H1 (cell line): ENCODE measurements at regions not wholly inside any gene's neighbourhood (a gene's known extent, or its start where the extent isn't known, plus 50 kb on each side); places are given as distances from the start of the nearest gene placed in this dataset.

Experiments used
- CTCF ChIA-PET: fragments of 300-600 bp; sonication (Branson Sonifier 250); formaldehyde crosslinking; loops from one replicate; lab custom pipeline; 2021; ENCODE audit not compliant: partially characterized antibody; lab: Charles Lee
- POLR2A ChIA-PET: fragments of 300-600 bp; sonication (Branson Sonifier 250); formaldehyde crosslinking; loops from one replicate; lab custom pipeline; 2021; ENCODE audit warnings: inconsistent platforms; ENCODE audit not compliant: partially characterized antibody; lab: Charles Lee
- DNase-seq, 2 experiments: peaks; one replicate each; pipeline versions ENCODE4 v3.0.0 to v3.0.0-alpha.2; 2010 to 2022; ENCODE audit warnings: low spot score in 2 of 2, low read depth in 1 of 2, mixed read lengths in 1 of 2
- FAIRE-seq: peaks from 2 replicates; lab custom pipeline; 2011; peaks lifted over from hg19 to GRCh38; lab: Jason Lieb, UNC
- H2AFZ ChIP-seq: 2 replicates; pipeline ENCODE4 v1.8.1; 2012; ENCODE audit warnings: low read length, inconsistent platforms
- H2AK5ac ChIP-seq: 2 replicates; pipeline ENCODE4 v1.6.1; 2013; ENCODE audit warnings: low read depth, low read length
- H2BK120ac ChIP-seq: replicated peaks from 2 replicates; pipeline ENCODE3; 2013; ENCODE audit warnings: low read depth, low read length, inconsistent platforms
- H2BK12ac ChIP-seq: 2 replicates; pipeline ENCODE4 v1.6.1; 2013; ENCODE audit warnings: low read depth, low read length
- H2BK15ac ChIP-seq: 2 replicates; pipeline ENCODE4 v1.6.1; 2013; ENCODE audit warnings: low read length
- H2BK20ac ChIP-seq: 2 replicates; pipeline ENCODE4 v1.6.1; 2013; ENCODE audit warnings: low read length
- H2BK5ac ChIP-seq: 2 replicates; pipeline ENCODE4 v1.6.1; 2013; ENCODE audit warnings: low read depth, low read length
- H3K14ac ChIP-seq: 2 replicates; pipeline ENCODE4 v1.6.1; 2013; ENCODE audit warnings: inconsistent platforms; ENCODE audit not compliant: insufficient read length
- H3K18ac ChIP-seq: 2 replicates; pipeline ENCODE4 v1.6.1; 2013; ENCODE audit warnings: low read length; ENCODE audit errors: extremely low read depth
- H3K23ac ChIP-seq: 2 replicates; pipeline ENCODE4 v1.6.1; 2013; ENCODE audit warnings: inconsistent platforms; ENCODE audit not compliant: insufficient read length
- H3K23me2 ChIP-seq: 2 replicates; pipeline ENCODE4 v1.6.1; 2013; ENCODE audit warnings: low read depth, low read length
- H3K27ac ChIP-seq: 2 replicates; pipeline ENCODE4 v1.6.1; 2011; ENCODE audit warnings: low read depth, low read length, inconsistent platforms
- H3K27me3 ChIP-seq, 4 experiments: replicated peaks in 1 of 4; 1 replicate in 1 of 4; 2 replicates in 3 of 4; pipeline versions ENCODE4 v1.6.1 to v1.8.1; 2011 to 2013; ENCODE audit warnings: low read length in 3 of 4, mild to moderate bottlenecking in 3 of 4, inconsistent platforms in 2 of 4, mixed read lengths in 2 of 4, moderate library complexity in 1 of 4; ENCODE audit not compliant: control insufficient read depth in 3 of 4, insufficient read depth in 3 of 4; ENCODE audit errors: extremely low read depth in 1 of 4
- H3K36me3 ChIP-seq, 4 experiments: 2 replicates each; pipeline versions ENCODE4 v1.6.1 to v1.8.1; 2011 to 2013; ENCODE audit warnings: mild to moderate bottlenecking in 4 of 4, low read length in 3 of 4, moderate library complexity in 2 of 4, control low read depth in 1 of 4, inconsistent platforms in 1 of 4; ENCODE audit not compliant: insufficient read depth in 4 of 4, control insufficient read depth in 2 of 4
- H3K4ac ChIP-seq: replicated peaks from 2 replicates; pipeline ENCODE3; 2013; ENCODE audit warnings: low read length, low read depth, mixed read lengths, inconsistent platforms; ENCODE audit not compliant: insufficient read length
- H3K4me1 ChIP-seq, 4 experiments: replicated peaks in 1 of 4; 1 replicate in 1 of 4; 2 replicates in 3 of 4; pipeline versions ENCODE4 v1.6.1 to v1.8.1; 2011 to 2013; ENCODE audit warnings: low read length in 3 of 4, inconsistent platforms in 2 of 4, mixed read lengths in 1 of 4; ENCODE audit not compliant: insufficient read depth in 4 of 4, control insufficient read depth in 3 of 4
- H3K4me2 ChIP-seq, 2 experiments: 2 replicates each; pipeline versions ENCODE4 v1.6.1 to v1.8.1; 2011 to 2013; ENCODE audit warnings: low read depth in 2 of 2, low read length in 2 of 2, control low read depth in 1 of 2, inconsistent platforms in 1 of 2, mild to moderate bottlenecking in 1 of 2; ENCODE audit not compliant: insufficient read depth in 1 of 2
- H3K4me3 ChIP-seq, 4 experiments: fragments of 200-600, 300-600 bp in 1 of 4; sonication (generic), shearing (Covaris generic), sonication (Bioruptor Twin) in 1 of 4; 2 replicates each; pipeline versions ENCODE4 v1.5.1 to v1.8.1; 2011 to 2016; ENCODE audit warnings: low read length in 4 of 4, low read depth in 3 of 4, control low read depth in 2 of 4, inconsistent platforms in 2 of 4, mild to moderate bottlenecking in 2 of 4, mixed read lengths in 1 of 4, moderate library complexity in 1 of 4; ENCODE audit not compliant: insufficient read depth in 2 of 4; ENCODE audit errors: extremely low read depth in 1 of 4
- H3K56ac ChIP-seq: replicated peaks from 2 replicates; pipeline ENCODE3; 2013; ENCODE audit warnings: low read depth, mild to moderate bottlenecking, mixed read lengths, low read length, inconsistent platforms; ENCODE audit not compliant: insufficient read length
- H3K79me1 ChIP-seq: 2 replicates; pipeline ENCODE4 v1.6.1; 2013; ENCODE audit warnings: low read depth, low read length, control low read depth
- H3K79me2 ChIP-seq, 2 experiments: 2 replicates each; pipeline versions ENCODE4 v1.6.1 to v1.8.1; 2012 to 2013; ENCODE audit warnings: low read length in 2 of 2, mild to moderate bottlenecking in 2 of 2, inconsistent platforms in 1 of 2; ENCODE audit not compliant: insufficient read depth in 2 of 2, control insufficient read depth in 1 of 2
- H3K9ac ChIP-seq, 4 experiments: replicated peaks in 1 of 4; 1 replicate in 1 of 4; 2 replicates in 3 of 4; pipeline versions ENCODE4 v1.6.1 to v1.8.1; 2011 to 2013; ENCODE audit warnings: low read depth in 3 of 4, low read length in 3 of 4, control low read depth in 2 of 4, mild to moderate bottlenecking in 2 of 4, moderate library complexity in 2 of 4, inconsistent platforms in 1 of 4; ENCODE audit errors: extremely low read depth in 1 of 4
- H3K9me3 ChIP-seq, 2 experiments: 2 replicates each; pipeline versions ENCODE4 v1.6.1 to v1.8.1; 2012 to 2013; ENCODE audit warnings: mild to moderate bottlenecking in 2 of 2, moderate library complexity in 2 of 2, control low read depth in 1 of 2, inconsistent platforms in 1 of 2, low read depth in 1 of 2, low read length in 1 of 2, mixed read lengths in 1 of 2; ENCODE audit not compliant: insufficient read depth in 2 of 2
- H4K20me1 ChIP-seq, 2 experiments: replicated peaks in 1 of 2; 2 replicates each; pipeline versions ENCODE3 to v1.8.1; 2011 to 2013; ENCODE audit warnings: inconsistent platforms in 2 of 2, low read length in 2 of 2, mild to moderate bottlenecking in 1 of 2; ENCODE audit not compliant: insufficient read depth in 2 of 2, control insufficient read depth in 1 of 2
- H4K5ac ChIP-seq: 2 replicates; pipeline ENCODE4 v1.6.1; 2013; ENCODE audit warnings: low read length, low read depth, mixed read lengths, inconsistent platforms; ENCODE audit not compliant: insufficient read length
- H4K8ac ChIP-seq: 2 replicates; pipeline ENCODE4 v1.8.0; 2013; ENCODE audit warnings: mild to moderate bottlenecking, moderate library complexity, low read length, inconsistent platforms; ENCODE audit not compliant: insufficient read depth; ENCODE audit errors: extremely low read depth
- H4K91ac ChIP-seq: replicated peaks from 2 replicates; pipeline ENCODE3; 2013; ENCODE audit warnings: low read length, mixed read lengths, inconsistent platforms; ENCODE audit not compliant: insufficient read length
- GABPA ChIP-seq: IDR thresholded peaks from 2 replicates; pipeline ENCODE4 v1.6.1; 2011; ENCODE audit warnings: mild to moderate bottlenecking, low read length, moderate library complexity, borderline replicate concordance; ENCODE audit not compliant: insufficient read depth
- KDM4A ChIP-seq: IDR thresholded peaks from one replicate; pipeline ENCODE4 v1.7.1; 2012; ENCODE audit warnings: low read depth, mild to moderate bottlenecking, moderate library complexity, low read length, inconsistent platforms; ENCODE audit not compliant: severe bottlenecking
- POLR2A ChIP-seq, 2 experiments: IDR thresholded peaks; 1 replicate in 1 of 2; 2 replicates in 1 of 2; pipeline ENCODE4 v1.6.1; 2011; ENCODE audit warnings: low read depth in 2 of 2, low read length in 2 of 2, mild to moderate bottlenecking in 2 of 2; ENCODE audit errors: control extremely low read depth in 1 of 2
- SP2 ChIP-seq: IDR thresholded peaks from 2 replicates; pipeline ENCODE4 v1.6.1; 2012; ENCODE audit warnings: mild to moderate bottlenecking, low read length, inconsistent platforms

DNA sequence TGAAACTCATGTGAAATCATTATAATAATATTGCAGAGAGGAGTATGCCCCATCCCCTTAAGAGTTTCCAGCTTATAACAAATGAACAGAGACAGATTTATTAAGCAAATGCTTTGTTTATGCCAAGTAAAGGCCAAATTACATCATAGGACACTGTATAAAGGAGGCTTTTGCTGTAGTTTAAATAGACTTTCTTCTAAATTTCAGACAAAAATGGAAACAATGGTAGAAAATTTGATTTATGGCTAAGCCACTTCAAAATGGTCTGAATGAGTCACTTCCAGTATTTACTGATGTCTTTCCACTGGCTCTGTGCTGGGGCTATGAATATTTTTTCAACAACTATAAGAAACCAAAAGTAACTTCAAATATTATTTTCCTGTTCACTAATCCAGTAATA is 81.1 kb upstream of the ST6GALNAC5 start:
- Histone ChIP-seq H3K23me2 (no peaks in the 10 kb centered on the region; the same call in 1 of the 2 replicates), H3K23ac (no peak overlapping the region), H3K4me3 (no peak overlapping the region), H2BK12ac (no peak overlapping the region), H4K91ac (no peak overlapping the region), H3K9me3 (peaks cover 4 to 5% of the 10 kb centered on the region in 2 experiments; a peak in 2 of 4 replicates), H3K9ac (no peak overlapping the region), H2BK15ac (no peak overlapping the region), H2BK120ac (no peak overlapping the region), H3K4ac (no peak overlapping the region), H2BK5ac (no peak overlapping the region), H3K36me3 (no peaks in the 10 kb centered on the region), H2AFZ (no peak overlapping the region), H4K20me1 (no peaks in the 10 kb centered on the region), H3K27ac (no peak overlapping the region), H2AK5ac (no peak overlapping the region), H3K79me2 (no peaks in the 10 kb centered on the region), H3K18ac (no peak overlapping the region), H3K4me2 (no peak overlapping the region), H3K14ac (no peak overlapping the region), H3K79me1 (no peaks in the 10 kb centered on the region), H3K27me3 (peaks cover 0 to 1% (median 0%) of the 10 kb centered on the region in 4 experiments; a peak in 1 of 7 replicates), H4K8ac (no peak overlapping the region), H2BK20ac (no peak overlapping the region), H4K5ac (no peak overlapping the region), H3K56ac (no peak overlapping the region), H3K4me1 (no peaks in the 10 kb centered on the region)
- POLR2A ChIA-PET, result no interaction called here
- TF ChIP-seq POLR2A (IDR thresholded peaks at IDR 0.05; ENCODE audit: control extremely low read depth in 1 of 2, low read depth in 2 of 2, low read length in 2 of 2), result no peak
- no peak for TF ChIP-seq GABPA
- no peak for TF ChIP-seq KDM4A
- no peak for TF ChIP-seq SP2
- DNase-seq, result no peak
- FAIRE-seq, result no peak
- CTCF ChIA-PET, result no interaction called here
